Left colon (tissue), 2 donors: ENCODE measurements at regions not wholly inside any gene's neighbourhood (a gene's known extent, or its start where the extent isn't known, plus 50 kb on each side); places are given as distances from the start of the nearest gene placed in this dataset.
"Not testable (repeated sequence)": the region's sequence is repeated elsewhere in the genome, so short reads cannot be mapped to it uniquely, and the experiment has no call there.

Source experiments
- ATAC-seq: fragments of 200-7000 bp; cut with Tn5 transposase; one replicate; pipeline ENCODE4 v1.9.1; 2020; ENCODE audit warnings: mild to moderate bottlenecking, moderate library complexity
- DNase-seq, 2 donors: peaks; one replicate each; pipeline ENCODE4 v3.0.0-alpha.2; 2020
- intact Hi-C, 2 donors: fragments of 100-400 bp; cut with DNase I in 1 of 2; cut with micrococcal nuclease in 1 of 2; formaldehyde crosslinking; loops; one replicate each; pipeline versions ENCODE4 v1.11.2 to v1.14.0; 2022; cut with DNase I, micrococcal nuclease
- donor health status: DM: no; HTN: no; CAD: no.
- donor health status: DM: yes; HTN: yes; CAD: no.

- ATAC-seq (peak; percentile 37), DNase-seq (peak in 1 of 2 donors; percentile 9)
- intact Hi-C loops: not testable (repeated sequence)
Measured at GRCh38 chr2:175593686-175594525, 408.2 kb downstream of the LNPK start.

- intact Hi-C loops, ATAC-seq: not testable (repeated sequence)
Measured at GRCh38 chr2:175588213-175588612, 406.7 kb upstream of the ATP5MC3 start.

GRCh38 chr2:175585496-175585895, 404.0 kb upstream of the ATP5MC3 start:
- ATAC-seq: no peak
- intact Hi-C loops: no loop called here
- DNase-seq: no peak

More at GRCh38 chr2:175588213-175588612, 406.7 kb upstream of the ATP5MC3 start:
- not testable (repeated sequence) for DNase-seq

GRCh38 chr2:175580652-175581051, 399.1 kb upstream of the ATP5MC3 start:
- ATAC-seq: no peak
- intact Hi-C loops: no loop called here
- no peak for DNase-seq

GRCh38 chr2:175579646-175580045, 398.1 kb upstream of the ATP5MC3 start:
- intact Hi-C loops: no loop called here
- DNase-seq: no peak
- no peak for ATAC-seq

GRCh38 chr2:175577368-175577970, 396.0 kb upstream of the ATP5MC3 start:
- DNase-seq (no peak), ATAC-seq (no peak)
- intact Hi-C loops: no loop called here

- DNase-seq (no peak), ATAC-seq (no peak)
- intact Hi-C loops: no loop called here
Measured at GRCh38 chr2:175576875-175577274, 395.4 kb upstream of the ATP5MC3 start.

- DNase-seq (no peak), ATAC-seq (no peak)
- intact Hi-C loops: no loop called here
Measured at GRCh38 chr2:175576270-175576669, 394.8 kb upstream of the ATP5MC3 start.

GRCh38 chr2:175575346-175576258, 394.1 kb upstream of the ATP5MC3 start:
- intact Hi-C loops: no loop called here
- ATAC-seq: no peak
- DNase-seq: no peak

- no peak for ATAC-seq
- no peak for DNase-seq
- intact Hi-C loops: no loop called here
Measured at GRCh38 chr2:175574069-175574468, 392.6 kb upstream of the ATP5MC3 start.

- intact Hi-C loops: no loop called here
- ATAC-seq (no peak), DNase-seq (no peak)
Measured at GRCh38 chr2:175571078-175571653, 389.7 kb upstream of the ATP5MC3 start.

- DNase-seq (no peak), ATAC-seq (no peak)
- intact Hi-C loops: no loop called here
Measured at GRCh38 chr2:175568109-175568730, 386.7 kb upstream of the ATP5MC3 start.

- intact Hi-C loops: no loop called here
- no peak for DNase-seq
- ATAC-seq: no peak
Measured at GRCh38 chr2:175567435-175568061, 386.0 kb upstream of the ATP5MC3 start.

- no peak for DNase-seq
- no peak for ATAC-seq
- intact Hi-C loops: no loop called here
Measured at GRCh38 chr2:175560521-175561169, 379.1 kb upstream of the ATP5MC3 start.

- DNase-seq (no peak), ATAC-seq (no peak)
- intact Hi-C loops: no loop called here
Measured at GRCh38 chr2:175559613-175560012, 378.1 kb upstream of the ATP5MC3 start.

- no peak for DNase-seq
- intact Hi-C loops: no loop called here
- no peak for ATAC-seq
Measured at GRCh38 chr2:175557810-175558377, 376.4 kb upstream of the ATP5MC3 start.

- DNase-seq (no peak), ATAC-seq (no peak)
- intact Hi-C loops: no loop called here
Measured at GRCh38 chr2:175553910-175554309, 372.4 kb upstream of the ATP5MC3 start.
